Spinal cord (tissue), 9 donors: ENCODE measurements at regions not wholly inside any gene's neighbourhood (a gene's known extent, or its start where the extent isn't known, plus 50 kb on each side); places are given as distances from the start of the nearest gene placed in this dataset.
"Not testable (repeated sequence)": the region's sequence is repeated elsewhere in the genome, so short reads cannot be mapped to it uniquely, and the experiment has no call there.

Experiments used
- DNase-seq, 6 donors: peaks; one replicate each; pipeline versions ENCODE4 v3.0.0 to v3.0.0-alpha.2; 2013 to 2015; ENCODE audit warnings: low spot score in 6 of 6, low read depth in 4 of 6
- H3K27ac ChIP-seq: one replicate; pipeline ENCODE4 v1.5.1; 2013; ENCODE audit warnings: low read depth, low read length, control low read depth
- H3K27me3 ChIP-seq: one replicate; pipeline ENCODE4 v1.6.1; 2013; ENCODE audit warnings: low read length; ENCODE audit not compliant: control insufficient read depth, insufficient read depth
- H3K36me3 ChIP-seq: one replicate; pipeline ENCODE4 v1.6.1; 2013; ENCODE audit warnings: low read length; ENCODE audit not compliant: control insufficient read depth, insufficient read depth
- H3K4me1 ChIP-seq: one replicate; pipeline ENCODE4 v1.6.1; 2013; ENCODE audit warnings: low read length; ENCODE audit not compliant: control insufficient read depth, insufficient read depth
- H3K4me3 ChIP-seq: one replicate; pipeline ENCODE4 v1.5.1; 2013; ENCODE audit warnings: low read depth, low read length, control low read depth
- H3K9me3 ChIP-seq: one replicate; pipeline ENCODE4 v1.6.1; 2013; ENCODE audit warnings: low read length; ENCODE audit not compliant: control insufficient read depth, insufficient read depth
- WGBS: methylation state at CpG from one replicate; pipeline ENCODE4 v1.1.5; 2013; ENCODE audit warnings: missing lambda C conversion rate; ENCODE audit not compliant: insufficient coverage; 5-methylcytosine and 5-hydroxymethylcytosine counted together
- donor health status: healthy.

- peak in 3 of 6 donors; percentile 2 to 54 (median 6) for DNase-seq
- Histone ChIP-seq H3K27me3 (no peaks in the 10 kb centered on the region), H3K36me3 (no peaks in the 10 kb centered on the region), H3K9me3 (no peaks in the 10 kb centered on the region), H3K27ac (no peak overlapping the region), H3K4me3 (no peak overlapping the region), H3K4me1 (no peaks in the 10 kb centered on the region)
- WGBS, result no CpG with 5 or more reads among the region's 2 CpGs
Observed at GRCh38 chrX:94288325-94288724, 614.3 kb downstream of the FAM133A start.

GRCh38 chrX:94288972-94289371 is 615.0 kb downstream of the FAM133A start:
- no peaks in the 10 kb centered on the region for H3K9me3 ChIP-seq
- no CpG with 5 or more reads among the region's 1 CpG for WGBS
- H3K4me1 ChIP-seq, result no peaks in the 10 kb centered on the region
- H3K4me3 ChIP-seq, result no peak overlapping the region
- no peak for DNase-seq
- no peak overlapping the region for H3K27ac ChIP-seq
- H3K27me3 ChIP-seq, result no peaks in the 10 kb centered on the region
- H3K36me3 ChIP-seq, result no peaks in the 10 kb centered on the region

GRCh38 chrX:94302446-94302845 is 628.4 kb downstream of the FAM133A start:
- H3K9me3 ChIP-seq, result peaks cover 1% of the 10 kb centered on the region
- H3K4me3 ChIP-seq, result no peak overlapping the region
- DNase-seq, result no peak
- H3K27me3 ChIP-seq, result no peaks in the 10 kb centered on the region
- H3K36me3 ChIP-seq, result no peaks in the 10 kb centered on the region
- 83% methylated on average over 2 of the region's 2 CpGs for WGBS
- no peaks in the 10 kb centered on the region for H3K4me1 ChIP-seq
- no peak overlapping the region for H3K27ac ChIP-seq

- Histone ChIP-seq H3K4me3 (no peak overlapping the region), H3K27ac (no peak overlapping the region), H3K36me3 (no peaks in the 10 kb centered on the region), H3K4me1 (no peaks in the 10 kb centered on the region), H3K27me3 (no peaks in the 10 kb centered on the region), H3K9me3 (no peaks in the 10 kb centered on the region)
- no peak for DNase-seq
- no CpG with 5 or more reads among the region's 1 CpG for WGBS
Observed at GRCh38 chrX:94329182-94329581, 655.2 kb downstream of the FAM133A start.

GRCh38 chrX:94341730-94342129 is 667.7 kb downstream of the FAM133A start:
- not testable (repeated sequence) for H3K4me1 ChIP-seq, H3K27ac ChIP-seq, H3K4me3 ChIP-seq, H3K9me3 ChIP-seq, H3K36me3 ChIP-seq, DNase-seq, H3K27me3 ChIP-seq
- WGBS, result 93% methylated on average over 5 of the region's 7 CpGs

- no peaks in the 10 kb centered on the region for H3K4me1 ChIP-seq
- H3K36me3 ChIP-seq, result no peaks in the 10 kb centered on the region
- no peak overlapping the region for H3K4me3 ChIP-seq
- 80% methylated on average over 8 of the region's 10 CpGs for WGBS
- DNase-seq, result peak in 1 of 6 donors; percentile 20
- peaks cover 4% of the 10 kb centered on the region for H3K27me3 ChIP-seq
- no peak overlapping the region for H3K27ac ChIP-seq
- no peaks in the 10 kb centered on the region for H3K9me3 ChIP-seq
Observed at GRCh38 chrX:94361241-94361640, 687.2 kb downstream of the FAM133A start.

- Histone ChIP-seq H3K9me3 (no peaks in the 10 kb centered on the region), H3K27ac (no peak overlapping the region), H3K27me3 (peaks cover 4% of the 10 kb centered on the region), H3K36me3 (no peaks in the 10 kb centered on the region), H3K4me3 (no peak overlapping the region), H3K4me1 (no peaks in the 10 kb centered on the region)
- no peak for DNase-seq
- WGBS, result 64% methylated on average over 2 of the region's 3 CpGs
Observed at GRCh38 chrX:94365736-94366135, 691.7 kb downstream of the FAM133A start.

- no peaks in the 10 kb centered on the region for H3K36me3 ChIP-seq
- peaks cover 4% of the 10 kb centered on the region for H3K27me3 ChIP-seq
- no peak for DNase-seq
- H3K9me3 ChIP-seq, result no peaks in the 10 kb centered on the region
- H3K4me1 ChIP-seq, result no peaks in the 10 kb centered on the region
- H3K4me3 ChIP-seq, result no peak overlapping the region
- 67% methylated on average over 2 of the region's 4 CpGs for WGBS
- no peak overlapping the region for H3K27ac ChIP-seq
Observed at GRCh38 chrX:94366616-94367015, 692.6 kb downstream of the FAM133A start.

GRCh38 chrX:94389044-94389443 is 715.0 kb downstream of the FAM133A start:
- no peaks in the 10 kb centered on the region for H3K36me3 ChIP-seq
- H3K4me3 ChIP-seq, result no peak overlapping the region
- H3K4me1 ChIP-seq, result no peaks in the 10 kb centered on the region
- H3K9me3 ChIP-seq, result peaks cover 1% of the 10 kb centered on the region
- H3K27ac ChIP-seq, result no peak overlapping the region
- H3K27me3 ChIP-seq, result no peaks in the 10 kb centered on the region
- DNase-seq, result no peak

- Histone ChIP-seq H3K27ac (no peak overlapping the region), H3K4me1 (no peaks in the 10 kb centered on the region), H3K27me3 (no peaks in the 10 kb centered on the region), H3K36me3 (no peaks in the 10 kb centered on the region), H3K4me3 (no peak overlapping the region), H3K9me3 (no peaks in the 10 kb centered on the region)
- no peak for DNase-seq
- WGBS, result 75% methylated on average over 1 of the region's 2 CpGs
Observed at GRCh38 chrX:94400488-94400887, 726.5 kb downstream of the FAM133A start.
